ENCODE measurements at regions not wholly inside any gene's neighbourhood (a gene's known extent, or its start where the extent isn't known, plus 50 kb on each side); places are given as distances from the start of the nearest gene placed in this dataset.
"Not testable (repeated sequence)": the region's sequence is repeated elsewhere in the genome, so short reads cannot be mapped to it uniquely, and the experiment has no call there.

DNA sequence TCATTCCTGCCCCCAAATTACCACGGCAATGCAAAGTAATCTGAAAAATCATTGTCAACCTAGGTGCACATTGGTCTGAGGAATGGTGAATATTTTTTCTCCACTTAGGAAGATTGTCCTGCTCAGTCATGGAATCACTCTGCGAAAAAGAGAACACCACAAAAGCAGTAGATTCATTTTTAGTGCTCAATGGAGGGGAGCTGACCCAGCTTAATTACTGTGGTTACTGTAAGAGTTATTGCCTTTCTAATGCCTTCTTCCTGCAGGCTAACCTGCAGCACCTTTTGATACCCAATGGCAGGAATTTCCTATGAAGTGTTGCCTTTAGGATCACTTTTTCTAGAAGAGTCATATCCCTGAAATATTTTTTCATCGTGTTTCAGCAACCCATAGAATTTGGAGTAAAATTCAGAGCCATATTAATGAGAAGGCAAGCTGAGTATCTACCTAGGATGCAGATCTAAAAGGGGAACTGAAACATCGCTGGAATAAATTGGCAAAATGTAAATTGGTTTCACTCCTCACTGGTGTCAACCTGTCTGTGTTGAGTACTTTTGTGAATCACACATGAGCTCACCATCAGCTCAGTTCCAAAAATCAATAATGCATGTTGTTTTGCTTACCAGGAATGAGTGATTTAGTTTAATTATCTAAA lies 464.5 kb downstream of the CSNK1G3 start:
- DNase-seq (ENCODE audit: low read depth) = no peak

DNA sequence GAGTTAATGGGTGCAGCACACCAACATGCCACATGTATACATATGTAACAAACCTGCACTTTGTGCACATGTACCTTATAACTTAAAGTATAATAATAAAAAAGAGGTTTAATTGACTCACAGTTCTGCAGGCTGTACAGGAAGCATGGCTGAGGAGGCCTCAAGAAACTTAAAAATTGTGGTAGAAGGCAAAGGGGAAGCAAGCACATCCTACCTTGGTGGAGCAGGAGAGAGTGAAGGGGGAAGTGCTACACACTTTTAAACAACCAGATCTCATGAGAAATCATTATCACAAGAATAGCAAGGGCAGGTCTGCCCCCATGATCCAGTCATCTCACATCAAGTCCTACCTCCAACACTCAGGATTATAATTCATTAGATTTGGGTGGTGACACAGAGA lies 463.5 kb downstream of the CSNK1G3 start:
- DNase-seq (ENCODE audit: low read depth) = not testable (repeated sequence)

DNA sequence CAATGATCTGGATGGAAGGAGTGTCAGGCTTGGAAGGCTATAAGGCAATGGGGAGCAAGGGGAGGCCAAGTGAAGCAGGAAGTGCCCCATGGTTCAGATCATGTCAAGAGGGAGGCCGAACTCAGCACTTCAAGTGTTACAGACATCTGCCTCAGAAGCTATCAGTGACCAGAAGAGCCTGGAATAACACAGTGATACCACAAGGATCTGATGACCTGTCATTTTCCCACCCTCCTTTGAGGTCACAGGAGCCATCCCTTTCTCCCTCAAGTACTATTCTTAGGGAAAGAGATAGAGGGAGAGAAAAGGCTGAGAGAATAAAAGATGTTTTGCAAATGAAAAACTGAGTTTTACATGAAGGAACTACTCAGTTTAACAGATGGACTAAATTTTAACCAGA lies 454.8 kb downstream of the CSNK1G3 start:
- peak; percentile 71 for DNase-seq (ENCODE audit: low read depth)

DNA sequence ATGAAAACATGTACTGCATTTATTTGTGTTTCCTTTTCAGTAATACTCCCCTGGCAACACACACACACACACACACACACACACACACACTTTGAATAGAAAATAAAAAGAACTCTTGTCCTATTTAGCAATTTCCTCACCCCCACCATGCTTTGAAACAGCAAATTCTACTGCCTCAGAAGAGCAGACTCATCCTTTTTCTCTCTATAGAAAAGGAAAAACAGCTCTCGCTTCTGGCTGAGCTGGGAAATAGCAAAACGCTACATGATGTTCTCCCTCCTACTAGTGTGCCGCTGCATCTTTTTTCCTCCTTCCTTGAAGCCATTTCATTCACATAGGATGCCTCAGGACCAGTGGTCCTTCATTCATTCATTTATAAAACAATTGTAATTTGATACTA lies 453.6 kb downstream of the CSNK1G3 start:
- DNase-seq (ENCODE audit: low read depth) = no peak

DNA sequence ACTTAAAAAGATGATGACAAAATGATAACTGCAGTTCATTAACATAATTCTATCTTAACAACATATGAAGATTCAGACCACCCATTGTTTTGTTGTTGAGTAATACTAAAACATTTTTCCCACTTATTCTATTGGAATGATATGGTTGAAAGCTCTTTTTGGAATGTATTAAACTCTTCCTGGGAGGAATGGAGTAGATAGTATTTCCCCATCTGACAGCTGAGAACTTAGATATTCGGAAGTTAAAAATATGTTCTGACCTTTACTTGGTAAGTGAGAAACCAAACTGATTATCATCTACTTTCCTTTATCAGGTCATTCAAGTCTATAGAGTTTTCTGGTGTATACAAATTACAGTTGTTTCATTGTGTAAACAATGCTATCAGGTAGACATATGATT lies 452.9 kb downstream of the CSNK1G3 start:
- DNase-seq (ENCODE audit: low read depth) = peak; percentile 56

DNA sequence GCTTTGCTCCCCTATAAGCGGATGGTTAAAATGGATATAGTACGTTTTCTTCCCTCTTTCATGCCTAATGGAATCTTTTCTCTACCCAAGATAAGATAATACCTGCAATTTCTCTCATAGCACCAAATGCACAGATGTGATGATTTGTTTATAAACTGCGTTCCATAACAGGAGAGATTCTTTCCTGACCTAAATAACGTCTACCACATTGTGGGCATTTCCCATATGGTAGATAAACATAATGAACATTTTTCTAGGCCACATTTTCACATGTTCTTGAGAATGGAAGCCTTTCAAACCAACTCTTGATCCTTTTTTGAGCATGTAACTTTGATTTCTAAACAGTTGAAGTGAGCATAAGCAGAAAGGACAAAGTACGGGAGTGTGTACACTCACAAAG lies 448.5 kb downstream of the CSNK1G3 start:
- DNase-seq (ENCODE audit: low read depth) = no peak

DNA sequence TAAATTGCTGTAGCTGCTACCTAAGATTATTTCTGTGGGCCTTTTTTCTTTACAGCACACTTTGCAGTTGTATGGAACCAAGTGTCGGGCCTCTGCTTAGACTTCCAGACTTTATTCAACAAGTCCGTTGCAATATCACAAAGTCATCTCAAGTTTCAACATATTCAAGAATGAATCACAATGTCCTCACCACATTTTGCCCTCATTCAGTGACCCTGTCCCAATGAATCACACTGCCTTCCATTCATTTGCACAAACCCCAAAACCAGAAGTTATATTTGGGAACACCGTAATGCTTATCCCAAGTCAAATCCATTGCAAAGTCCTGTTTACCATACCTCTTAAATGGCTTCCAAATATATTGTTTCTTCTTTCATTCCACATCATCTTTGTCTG lies 439.6 kb downstream of the CSNK1G3 start:
- DNase-seq (ENCODE audit: low read depth) = peak; percentile 97

DNA sequence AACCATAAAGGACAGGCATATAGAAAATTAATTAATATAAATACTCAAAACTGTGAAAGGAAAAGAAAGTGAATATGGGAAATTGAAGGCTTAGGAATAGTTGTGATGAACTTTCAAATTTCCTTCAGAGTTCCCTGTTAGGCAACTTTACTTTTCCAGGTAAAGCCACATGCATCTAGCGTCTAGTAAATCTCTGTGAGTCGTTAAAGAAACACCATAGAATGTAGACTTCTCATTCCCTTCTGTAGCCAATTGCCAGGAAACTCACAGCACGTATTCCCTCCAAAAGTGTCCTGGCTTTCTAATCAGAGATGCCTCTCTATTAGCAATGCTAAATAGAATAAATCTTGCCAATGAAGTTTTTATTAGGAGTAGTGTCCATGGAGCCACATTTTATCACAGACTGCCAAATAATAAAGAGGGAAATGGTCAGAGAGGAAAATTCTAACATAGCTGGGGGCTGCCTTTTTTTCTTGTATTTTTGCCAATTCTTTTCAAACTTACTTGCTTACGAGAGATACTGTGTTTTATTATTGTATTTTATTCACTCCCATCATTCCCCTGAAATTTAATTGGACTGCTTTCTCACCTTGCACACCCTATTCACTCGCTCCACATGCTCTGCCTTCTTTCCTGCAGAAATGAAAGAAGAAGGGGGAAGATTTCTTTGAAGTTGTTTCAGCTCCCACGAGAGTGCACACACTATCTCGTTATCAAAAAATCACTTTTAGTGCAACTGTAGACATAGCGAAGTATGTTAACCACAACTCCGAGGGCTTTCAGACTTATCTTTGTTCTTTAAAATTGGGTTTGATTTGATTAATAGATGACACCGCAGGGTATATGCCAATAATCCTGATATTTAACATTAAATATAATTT lies 439.0 kb downstream of the CSNK1G3 start:
- no peak for DNase-seq (ENCODE audit: low read depth)

DNA sequence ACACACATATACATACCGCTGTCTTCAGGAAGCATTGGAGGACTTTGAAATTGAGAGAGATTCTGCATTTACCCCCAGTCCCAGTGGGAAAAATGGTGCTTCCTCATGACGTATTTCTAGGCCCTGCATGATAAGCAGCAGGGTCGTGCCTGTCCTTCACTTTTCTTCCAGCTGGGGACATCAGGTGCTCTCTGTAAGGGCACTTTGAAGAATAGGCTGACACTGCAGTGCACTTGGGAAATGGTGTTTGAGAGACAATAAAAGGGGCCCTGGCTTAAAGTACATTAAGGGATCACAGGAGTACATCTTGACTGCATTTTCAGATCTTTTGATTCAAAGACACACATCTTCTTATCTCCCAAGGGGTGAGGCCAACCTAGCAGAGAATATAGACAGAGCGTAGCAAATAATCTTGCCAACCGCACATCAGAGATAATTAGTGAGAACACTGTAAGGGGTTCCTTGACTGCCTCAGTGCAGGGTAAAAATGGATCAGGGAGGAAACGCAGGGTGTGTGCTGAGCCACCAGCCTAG lies 437.9 kb downstream of the CSNK1G3 start:
- DNase-seq (ENCODE audit: low read depth) = no peak

DNA sequence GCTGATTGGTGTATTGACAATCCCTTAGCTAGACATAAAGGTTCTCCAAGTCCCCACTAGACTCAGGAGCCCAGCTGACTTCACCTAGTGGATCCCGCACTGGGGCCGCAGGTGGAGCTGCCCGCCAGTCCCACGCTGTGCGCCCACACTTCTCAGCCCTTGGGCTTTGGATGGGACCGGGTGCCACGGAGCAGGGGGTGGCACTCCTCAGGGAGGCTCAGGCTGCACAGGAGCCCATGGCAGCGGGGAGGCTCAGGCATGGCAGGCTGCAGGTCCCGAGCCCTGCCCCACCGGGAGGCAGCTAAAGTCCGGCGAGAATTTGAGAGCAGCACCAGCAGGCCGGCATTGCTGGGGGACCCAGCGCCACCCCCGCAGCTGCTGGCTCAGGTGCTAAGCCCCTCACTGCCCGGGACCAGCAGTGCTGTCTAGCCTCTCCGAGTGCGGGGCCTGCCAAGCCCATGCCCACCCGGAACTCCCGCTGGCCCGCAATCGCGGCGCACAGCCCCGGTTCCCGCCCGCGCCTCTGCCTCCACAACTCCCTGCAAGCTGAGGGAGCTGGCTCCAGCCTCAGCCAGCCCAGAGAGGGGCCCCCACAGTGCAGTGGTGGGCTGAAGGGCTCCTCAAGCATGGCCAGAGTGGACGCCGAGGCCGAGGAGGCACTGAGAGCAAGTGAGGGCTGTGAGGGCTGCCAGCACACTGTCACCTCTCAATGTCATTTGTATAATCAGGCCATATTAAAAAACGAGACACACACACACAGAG lies 437.2 kb downstream of the CSNK1G3 start:
- DNase-seq (ENCODE audit: low read depth) = no peak

DNA sequence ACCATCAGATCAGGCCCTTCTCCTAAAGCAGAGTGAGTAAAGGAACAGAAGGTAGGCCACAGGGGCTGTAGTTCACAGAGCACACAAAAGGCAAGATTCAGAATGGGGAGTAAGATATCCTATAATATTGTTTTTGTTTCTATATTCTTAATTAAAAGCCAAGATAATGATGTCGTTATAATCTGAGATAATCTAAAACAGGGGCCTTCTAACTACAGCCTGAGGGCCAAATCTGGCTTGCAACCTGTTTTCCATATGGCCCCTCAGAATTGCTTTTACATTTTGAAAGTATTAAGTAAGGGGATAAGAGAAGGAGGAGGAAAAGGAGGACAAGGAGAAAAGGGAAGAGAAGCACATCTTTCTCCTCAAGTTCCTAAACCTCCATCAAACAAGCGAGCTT lies 435.8 kb downstream of the CSNK1G3 start:
- no peak for DNase-seq (ENCODE audit: low read depth)

DNA sequence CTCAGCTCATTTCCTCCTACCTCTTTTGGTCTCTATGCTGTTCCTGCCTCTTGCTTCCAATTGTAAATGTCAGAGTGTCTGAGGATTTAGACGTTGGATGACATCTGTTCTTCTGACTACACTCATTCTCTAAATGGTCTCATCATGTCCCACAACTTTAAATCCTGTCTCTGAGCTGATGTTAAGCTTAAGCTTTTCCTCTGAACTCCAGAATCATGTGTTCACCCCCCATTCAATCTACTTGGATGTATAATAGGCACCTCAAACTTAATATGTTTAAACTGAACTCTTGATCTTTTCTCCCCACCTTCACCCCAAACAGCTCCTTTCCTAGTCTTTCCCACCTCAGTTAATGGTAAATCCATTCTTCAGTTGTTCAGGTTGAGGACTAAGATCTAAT lies 433.6 kb downstream of the CSNK1G3 start:
- DNase-seq (ENCODE audit: low read depth) = peak; percentile 19

DNA sequence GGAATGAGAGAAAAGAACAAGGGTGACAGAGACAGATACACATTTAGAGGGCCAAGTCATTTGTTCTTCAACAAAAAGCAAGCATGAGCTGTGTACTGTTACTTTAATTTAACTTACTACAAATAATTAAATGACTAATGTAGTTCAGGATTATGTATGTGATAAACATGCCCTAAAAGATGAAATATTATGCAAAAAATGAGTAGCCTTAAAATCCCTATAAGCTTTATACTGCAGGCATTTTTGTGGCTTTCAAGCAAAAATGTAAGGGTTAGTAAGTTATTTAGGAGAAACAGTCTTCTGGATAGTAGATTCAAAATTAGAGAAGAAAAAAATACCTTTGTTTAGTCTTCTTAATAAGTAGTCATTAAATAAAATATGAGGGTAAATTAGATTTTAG lies 431.2 kb downstream of the CSNK1G3 start:
- no peak for DNase-seq (ENCODE audit: low read depth)

DNA sequence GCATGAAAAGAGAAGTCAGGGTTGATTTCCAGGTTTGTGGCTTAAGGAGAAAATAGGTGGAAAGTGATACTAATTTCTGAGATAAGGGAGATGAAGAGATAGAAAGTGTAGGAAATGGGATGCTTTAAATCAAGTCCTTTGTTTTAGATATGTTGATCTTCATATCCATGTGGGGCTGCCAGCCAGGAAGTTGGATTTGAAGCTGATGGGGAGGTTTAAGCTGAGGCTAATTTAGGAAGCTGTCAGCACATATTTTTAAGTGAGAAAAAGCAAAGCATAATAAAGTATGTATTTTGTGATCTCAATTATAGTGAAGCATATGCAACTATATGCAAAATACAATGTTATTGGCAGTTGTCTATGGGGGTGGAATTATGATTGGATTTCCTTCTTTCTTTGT lies 428.4 kb downstream of the CSNK1G3 start:
- no peak for DNase-seq (ENCODE audit: low read depth)

DNA sequence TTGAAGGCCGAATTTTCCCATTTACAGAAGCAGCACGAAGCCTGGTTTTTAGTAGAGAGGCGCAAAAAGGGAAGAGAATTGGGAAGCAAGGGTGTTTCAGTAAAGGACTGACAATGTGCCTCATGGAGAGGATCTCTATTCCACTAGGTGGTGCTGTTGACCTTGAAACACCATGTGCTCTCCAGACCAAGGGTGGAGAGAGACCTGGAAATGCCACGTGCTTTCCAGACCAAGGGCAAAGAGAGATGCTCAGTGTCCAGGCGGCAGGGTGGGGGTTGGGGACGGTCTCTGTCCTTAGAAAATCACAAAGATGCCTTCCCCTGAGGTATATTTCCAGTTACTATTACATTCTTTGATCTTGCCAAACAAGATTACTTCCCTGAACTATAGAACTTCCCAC lies 425.3 kb downstream of the CSNK1G3 start:
- DNase-seq (ENCODE audit: low read depth) = no peak

DNA sequence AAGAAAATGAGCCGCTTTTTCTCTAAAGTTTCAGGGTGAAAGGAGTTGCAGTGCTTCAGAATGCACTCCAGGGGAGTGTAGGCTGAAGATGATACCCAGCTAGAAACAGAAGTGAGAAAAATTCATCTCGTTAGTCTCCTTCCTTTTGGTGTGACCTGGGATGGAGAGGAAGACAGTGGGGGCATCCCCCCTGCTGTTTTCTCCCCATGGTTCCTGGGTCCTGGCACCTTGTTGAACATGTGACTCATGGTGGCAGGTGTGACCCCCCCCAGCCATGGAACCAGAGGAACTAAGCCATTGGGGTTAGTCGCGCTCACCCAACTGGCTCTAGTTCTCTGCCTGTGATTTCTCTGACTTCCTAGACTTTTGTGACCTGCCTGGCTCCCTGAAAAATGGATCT lies 424.6 kb downstream of the CSNK1G3 start:
- DNase-seq (ENCODE audit: low read depth) = no peak

DNA sequence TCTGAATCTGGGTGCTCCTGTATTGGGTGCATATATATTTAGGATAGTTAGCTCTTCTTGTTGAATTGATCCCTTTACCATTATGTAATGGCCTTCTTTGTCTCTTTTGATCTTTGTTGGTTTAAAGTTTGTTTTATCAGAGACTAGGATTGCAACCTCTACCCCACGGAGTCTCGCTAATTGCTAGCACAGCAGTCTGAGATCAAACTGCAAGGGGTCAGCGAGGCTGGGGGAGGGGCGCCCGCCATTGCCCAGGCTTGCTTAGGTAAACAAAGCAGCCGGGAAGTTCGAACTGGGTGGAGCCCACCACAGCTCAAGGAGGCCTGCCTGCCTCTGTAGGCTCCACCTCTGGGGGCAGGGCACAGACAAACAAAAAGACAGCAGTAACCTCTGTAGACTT lies 421.8 kb downstream of the CSNK1G3 start:
- not testable (repeated sequence) for DNase-seq (ENCODE audit: low read depth)

DNA sequence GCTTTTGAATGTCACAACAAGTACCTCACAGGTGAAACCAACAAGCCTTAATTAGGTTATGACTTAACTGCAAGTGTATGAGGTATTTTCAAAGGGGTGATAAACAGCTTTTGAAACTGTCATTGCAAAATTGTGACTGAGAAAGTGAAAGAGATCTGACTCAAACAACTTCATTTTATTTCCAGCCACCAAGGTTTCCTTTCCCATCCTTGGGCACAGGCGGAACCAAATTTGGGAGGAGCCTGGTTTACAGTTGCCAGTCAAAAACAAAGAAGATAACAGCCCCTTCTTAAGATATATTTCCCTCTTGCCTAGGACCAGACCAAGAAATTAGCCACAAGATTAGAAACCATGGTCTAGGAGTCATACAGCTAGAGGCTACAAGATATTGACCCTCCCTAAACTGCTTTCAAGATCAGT lies 417.1 kb downstream of the CSNK1G3 start:
- DNase-seq (ENCODE audit: low read depth) = no peak

DNA sequence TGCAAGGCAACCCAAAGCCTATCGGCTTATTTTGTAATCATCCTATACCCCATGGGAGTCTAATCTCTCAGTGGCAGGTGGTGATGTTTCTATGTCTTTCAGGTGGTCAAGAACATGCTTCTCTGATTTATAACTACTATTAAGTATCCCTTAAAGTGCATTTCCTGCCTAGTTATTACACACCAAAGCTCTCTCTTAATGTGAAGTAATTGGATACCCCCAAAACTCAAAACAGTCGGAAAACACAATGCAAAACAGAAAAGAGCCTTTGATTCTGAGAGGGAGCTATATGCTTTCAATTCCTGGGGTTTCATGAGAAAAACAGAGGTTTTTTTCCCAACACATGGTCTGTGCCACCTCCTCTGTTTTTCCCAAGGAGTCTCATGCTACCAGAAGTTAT lies 416.4 kb downstream of the CSNK1G3 start:
- no peak for DNase-seq (ENCODE audit: low read depth)

DNA sequence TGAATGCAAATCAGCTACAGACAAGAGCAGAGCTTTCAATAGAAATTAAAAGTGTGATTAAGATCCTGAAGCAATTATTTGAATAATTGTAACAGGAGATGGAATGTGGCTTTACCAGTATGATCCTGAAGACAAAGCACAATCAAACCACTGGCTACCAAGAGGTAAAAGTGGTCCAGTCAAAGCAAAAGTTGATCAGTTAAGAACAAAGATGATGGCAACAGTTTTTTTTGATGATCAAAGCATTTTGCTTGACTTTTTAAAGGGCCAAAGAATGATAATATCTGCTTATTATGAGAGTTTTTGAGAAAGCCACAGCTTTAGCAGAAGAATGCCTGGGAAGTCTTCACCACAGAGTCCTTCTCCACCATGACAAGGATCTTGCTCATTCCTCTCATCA lies 409.2 kb downstream of the CSNK1G3 start:
- DNase-seq (ENCODE audit: low read depth) = no peak

DNA sequence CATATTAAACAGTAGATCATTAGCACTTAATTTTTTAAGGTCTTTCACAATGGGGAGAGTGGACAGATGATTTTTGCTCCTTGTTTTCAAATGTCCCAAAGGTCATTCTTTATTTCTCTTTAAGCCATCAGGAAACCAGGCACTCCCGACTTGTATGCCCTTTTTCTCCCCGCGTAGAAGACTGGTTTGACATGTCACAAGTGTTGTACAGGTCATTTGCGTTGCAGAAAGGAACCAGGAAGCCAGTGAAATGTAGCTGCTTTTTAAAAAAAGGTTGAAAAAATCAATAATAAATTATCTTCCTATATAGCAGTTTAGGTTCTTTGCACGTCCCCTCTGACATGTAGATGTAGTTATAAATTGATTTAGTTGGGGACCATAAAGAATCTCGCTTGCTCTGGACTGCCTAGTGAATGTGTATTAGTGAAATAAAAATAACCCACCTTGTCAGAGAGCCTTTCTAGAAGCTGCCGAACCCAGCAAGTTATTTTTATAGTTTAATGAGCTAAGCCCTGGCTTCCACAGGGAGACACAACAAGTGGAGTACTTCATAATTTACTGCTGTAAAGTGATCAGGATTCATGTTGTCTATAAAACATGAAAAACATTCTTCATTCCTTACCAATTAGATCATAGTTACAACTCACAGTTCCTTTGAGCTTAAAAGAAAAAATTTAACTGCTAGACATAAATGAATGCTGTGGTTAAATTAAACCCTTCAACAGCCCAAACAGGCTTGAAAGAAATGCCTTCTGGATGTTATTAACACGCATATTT lies 404.6 kb downstream of the CSNK1G3 start:
- DNase-seq (ENCODE audit: low read depth) = peak; percentile 83
